Endothelial cell of umbilical vein (primary cell): ENCODE measurements at regions not wholly inside any gene's neighbourhood (a gene's known extent, or its start where the extent isn't known, plus 50 kb on each side); places are given as distances from the start of the nearest gene placed in this dataset.

Experiments used
- MYC ChIP-seq: IDR thresholded peaks from one replicate; pipeline ENCODE4 v1.6.1; 2011; ENCODE audit warnings: mild to moderate bottlenecking, low read depth, low read length
- POLR2A ChIP-seq: IDR thresholded peaks from 2 replicates; pipeline ENCODE4 v1.6.1; 2012; ENCODE audit warnings: low read depth, mild to moderate bottlenecking, control low read depth, low read length
- POLR2AphosphoS5 ChIP-seq: IDR thresholded peaks from 2 replicates; pipeline ENCODE4 v1.6.1; 2012; ENCODE audit warnings: low read depth, mild to moderate bottlenecking, control low read depth, low read length, moderate library complexity; ENCODE audit not compliant: insufficient read depth
- TF ChIP-seq, protein P1 (sequence below), 2 donors: IDR thresholded peaks; 1 replicate in 1 of 2; 2 replicates in 1 of 2; pipeline ENCODE4 v1.5.1; 2011; ENCODE audit warnings: low read length in 2 of 2, mild to moderate bottlenecking in 2 of 2, moderate library complexity in 2 of 2, control low read depth in 1 of 2, inconsistent platforms in 1 of 2, low read depth in 1 of 2; ENCODE audit not compliant: insufficient read depth in 1 of 2; ENCODE audit errors: extremely low read depth in 1 of 2

GRCh38 chr6:121743691-121744090, 308.2 kb downstream of the GJA1 start:
- TF ChIP-seq, protein P1, sequence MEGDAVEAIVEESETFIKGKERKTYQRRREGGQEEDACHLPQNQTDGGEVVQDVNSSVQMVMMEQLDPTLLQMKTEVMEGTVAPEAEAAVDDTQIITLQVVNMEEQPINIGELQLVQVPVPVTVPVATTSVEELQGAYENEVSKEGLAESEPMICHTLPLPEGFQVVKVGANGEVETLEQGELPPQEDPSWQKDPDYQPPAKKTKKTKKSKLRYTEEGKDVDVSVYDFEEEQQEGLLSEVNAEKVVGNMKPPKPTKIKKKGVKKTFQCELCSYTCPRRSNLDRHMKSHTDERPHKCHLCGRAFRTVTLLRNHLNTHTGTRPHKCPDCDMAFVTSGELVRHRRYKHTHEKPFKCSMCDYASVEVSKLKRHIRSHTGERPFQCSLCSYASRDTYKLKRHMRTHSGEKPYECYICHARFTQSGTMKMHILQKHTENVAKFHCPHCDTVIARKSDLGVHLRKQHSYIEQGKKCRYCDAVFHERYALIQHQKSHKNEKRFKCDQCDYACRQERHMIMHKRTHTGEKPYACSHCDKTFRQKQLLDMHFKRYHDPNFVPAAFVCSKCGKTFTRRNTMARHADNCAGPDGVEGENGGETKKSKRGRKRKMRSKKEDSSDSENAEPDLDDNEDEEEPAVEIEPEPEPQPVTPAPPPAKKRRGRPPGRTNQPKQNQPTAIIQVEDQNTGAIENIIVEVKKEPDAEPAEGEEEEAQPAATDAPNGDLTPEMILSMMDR (IDR thresholded peaks at IDR 0.05; ENCODE audit: extremely low read depth in 1 of 2, insufficient read depth in 1 of 2, low read depth in 1 of 2, low read length in 2 of 2) = no peak
- TF ChIP-seq POLR2AphosphoS5 = no peak
- TF ChIP-seq POLR2A = no peak
- no peak for TF ChIP-seq MYC
